HG03460 (cell line): ENCODE measurements at regions not wholly inside any gene's neighbourhood (a gene's known extent, or its start where the extent isn't known, plus 50 kb on each side); places are given as distances from the start of the nearest gene placed in this dataset.
"Not testable (repeated sequence)": the region's sequence is repeated elsewhere in the genome, so short reads cannot be mapped to it uniquely, and the experiment has no call there.

Experiments used
- ATAC-seq: cut with Tn5 transposase; IDR thresholded peaks from one replicate; pipeline ENCODE4 v1.9.1; 2021; ENCODE audit not compliant: unreplicated experiment

- ATAC-seq, result no peak
Observed at GRCh38 chr5:169415948-169416347, 115.0 kb upstream of the SLIT3 start.

GRCh38 chr5:169415371-169415770, 114.4 kb upstream of the SLIT3 start:
- ATAC-seq, result no peak

GRCh38 chr5:169413416-169413815, 112.5 kb upstream of the SLIT3 start:
- no peak for ATAC-seq

- no peak for ATAC-seq
Observed at GRCh38 chr5:169412831-169413230, 111.9 kb upstream of the SLIT3 start.

- ATAC-seq, result no peak
Observed at GRCh38 chr5:169411786-169412430, 111.0 kb upstream of the SLIT3 start.

GRCh38 chr5:169410996-169411783, 110.3 kb upstream of the SLIT3 start:
- ATAC-seq, result no peak

- no peak for ATAC-seq
Observed at GRCh38 chr5:169408731-169409130, 107.8 kb upstream of the SLIT3 start.

GRCh38 chr5:169408171-169408570, 107.2 kb upstream of the SLIT3 start:
- no peak for ATAC-seq

- no peak for ATAC-seq
Observed at GRCh38 chr5:169404223-169404622, 103.3 kb upstream of the SLIT3 start.

- no peak for ATAC-seq
Observed at GRCh38 chr5:169398515-169398914, 97.6 kb upstream of the SLIT3 start.

GRCh38 chr5:169395136-169395535, 94.2 kb upstream of the SLIT3 start:
- ATAC-seq, result no peak

GRCh38 chr5:169394371-169394770, 93.4 kb upstream of the SLIT3 start:
- ATAC-seq, result no peak

GRCh38 chr5:169393907-169394306, 93.0 kb upstream of the SLIT3 start:
- no peak for ATAC-seq

GRCh38 chr5:169390265-169390664, 89.3 kb upstream of the SLIT3 start:
- no peak for ATAC-seq

GRCh38 chr5:169389318-169389717, 88.4 kb upstream of the SLIT3 start:
- no peak for ATAC-seq

- ATAC-seq, result no peak
Observed at GRCh38 chr5:169385636-169386035, 84.7 kb upstream of the SLIT3 start.

- no peak for ATAC-seq
Observed at GRCh38 chr5:169384661-169385060, 83.7 kb upstream of the SLIT3 start.

- no peak for ATAC-seq
Observed at GRCh38 chr5:169374761-169375160, 73.8 kb upstream of the SLIT3 start.

- no peak for ATAC-seq
Observed at GRCh38 chr5:169374111-169374510, 73.2 kb upstream of the SLIT3 start.

- not testable (repeated sequence) for ATAC-seq
Observed at GRCh38 chr5:169371801-169372200, 70.9 kb upstream of the SLIT3 start.

- no peak for ATAC-seq
Observed at GRCh38 chr5:169369130-169369529, 68.2 kb upstream of the SLIT3 start.

- no peak for ATAC-seq
Observed at GRCh38 chr5:169367861-169368260, 66.9 kb upstream of the SLIT3 start.

- ATAC-seq, result no peak
Observed at GRCh38 chr5:169357291-169357690, 56.4 kb upstream of the SLIT3 start.
